ENCODE measurements at regions not wholly inside any gene's neighbourhood (a gene's known extent, or its start where the extent isn't known, plus 50 kb on each side); places are given as distances from the start of the nearest gene placed in this dataset.

DNA sequence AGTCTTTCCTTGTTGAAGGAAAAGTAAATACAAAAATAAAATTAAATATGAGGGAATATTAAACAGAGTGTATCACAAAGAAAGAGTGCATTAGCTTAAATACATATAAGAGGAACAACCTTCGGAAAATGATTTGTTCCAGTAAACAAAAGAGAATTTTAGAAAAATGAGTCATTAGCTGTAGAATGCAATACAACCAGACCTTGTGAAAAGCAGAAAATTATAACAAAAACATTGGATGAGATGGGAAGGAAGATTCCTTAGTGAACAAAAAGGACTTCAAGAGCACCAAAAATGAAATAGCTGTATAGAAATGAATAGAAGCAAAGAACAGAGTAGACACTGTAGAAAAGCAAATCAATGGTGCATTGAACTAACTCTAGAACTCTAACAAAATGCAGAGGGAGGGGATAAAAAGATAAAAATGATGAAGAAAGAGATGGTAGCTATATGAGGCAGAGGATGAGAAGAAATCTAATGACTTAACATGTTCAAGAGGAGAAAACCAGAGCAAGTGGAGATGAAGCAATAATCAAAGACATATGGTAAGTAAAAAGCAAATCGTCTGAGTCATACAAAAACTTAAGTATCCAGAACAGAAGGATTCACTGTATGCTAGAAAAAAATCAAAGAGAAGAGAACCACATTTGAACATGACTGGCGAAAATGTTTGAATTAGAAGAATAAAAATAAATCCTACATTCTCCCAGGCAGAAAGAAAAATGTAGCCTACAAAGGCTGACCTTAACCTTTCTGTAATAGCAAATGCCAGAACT is 190.5 kb downstream of the TMEM26 start:
- TF ChIP-seq CTCF (conservative IDR thresholded peaks at IDR 0.05; ENCODE audit: low read length): no peak
- no peak for TF ChIP-seq EZH2phosphoT487 (IDR thresholded peaks at IDR 0.05; ENCODE audit: borderline replicate concordance, low read depth, low read length)

Data from OCI-LY7 (cell line).